ENCODE measurements at regions not wholly inside any gene's neighbourhood (a gene's known extent, or its start where the extent isn't known, plus 50 kb on each side); places are given as distances from the start of the nearest gene placed in this dataset.

- TF ChIP-seq POLR2A (IDR thresholded peaks at IDR 0.05; ENCODE audit: low read depth, low read length) (no peak), TAF1 (IDR thresholded peaks at IDR 0.05; ENCODE audit: borderline replicate concordance, low read depth, low read length) (no peak)
These were observed 88.1 kb upstream of the DIO3 start for GRCh38 chr14:101473045-101473729.

All from GM12892 (cell line).